Umbilical cord (tissue), 1 donor: ENCODE measurements at regions not wholly inside any gene's neighbourhood (a gene's known extent, or its start where the extent isn't known, plus 50 kb on each side); places are given as distances from the start of the nearest gene placed in this dataset.

ENCODE experiments used
- DNase-seq: peaks from one replicate; pipeline ENCODE4 v3.0.0-alpha.2; 2015; ENCODE audit warnings: low spot score

DNA sequence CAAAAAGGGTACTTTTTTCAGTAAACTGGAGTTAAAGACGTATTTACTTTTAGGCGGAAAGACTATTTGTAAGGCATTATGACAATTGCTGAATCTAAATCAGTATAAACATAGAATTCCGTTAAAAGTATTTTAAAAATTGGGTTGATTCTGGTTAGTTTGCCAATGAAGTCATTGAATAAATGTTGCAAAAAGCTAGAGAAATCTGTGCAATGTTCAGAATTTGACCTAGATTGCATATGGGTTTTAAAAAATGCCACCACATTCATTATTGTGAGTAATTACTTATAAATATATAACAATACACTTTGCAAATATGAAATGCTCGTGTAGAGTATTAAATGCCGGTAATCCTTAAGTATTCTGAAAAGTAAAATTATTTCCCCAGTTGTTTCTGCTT is 116.5 kb upstream of the EEF1E1 start:
- no peak for DNase-seq

DNA sequence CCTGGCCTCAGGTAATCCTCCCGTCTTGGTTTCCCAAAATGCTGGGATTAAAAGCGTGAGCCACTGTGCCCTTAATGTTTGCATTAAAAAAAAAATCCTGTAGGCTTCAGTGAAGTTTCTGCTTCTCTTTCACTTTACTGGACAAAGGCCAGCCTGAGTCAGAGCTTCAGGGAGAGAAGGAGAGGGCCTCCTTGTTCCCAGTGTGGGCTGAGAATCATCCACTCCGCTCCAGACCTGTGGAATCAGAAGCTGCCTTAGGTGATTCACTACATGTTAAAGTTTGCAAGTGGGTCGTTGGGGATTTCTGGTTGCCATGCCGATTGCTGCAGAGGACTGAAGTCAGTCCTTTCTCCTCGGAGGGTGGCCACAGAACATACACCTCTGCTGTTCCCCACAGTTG is 113.3 kb upstream of the EEF1E1 start:
- DNase-seq, result peak; percentile 69

DNA sequence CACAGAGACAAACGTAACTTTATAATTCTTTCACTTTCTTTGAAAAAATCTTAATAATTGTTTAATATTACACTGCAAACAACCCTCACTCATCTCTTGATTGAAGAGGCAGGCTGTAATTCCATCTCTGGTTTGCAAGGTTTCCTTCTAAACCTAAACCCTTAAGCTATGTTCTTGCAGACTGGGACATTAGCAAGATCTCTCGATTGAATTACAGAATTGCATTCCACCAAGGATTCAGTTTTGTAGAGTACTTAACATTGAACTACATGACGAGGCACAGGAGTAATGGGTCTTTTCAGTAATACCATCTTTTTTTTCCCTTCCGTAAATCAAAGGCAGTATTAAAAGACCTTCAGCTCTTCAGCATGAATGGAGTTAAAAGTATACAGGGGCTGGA is 111.6 kb upstream of the EEF1E1 start:
- DNase-seq, result no peak

DNA sequence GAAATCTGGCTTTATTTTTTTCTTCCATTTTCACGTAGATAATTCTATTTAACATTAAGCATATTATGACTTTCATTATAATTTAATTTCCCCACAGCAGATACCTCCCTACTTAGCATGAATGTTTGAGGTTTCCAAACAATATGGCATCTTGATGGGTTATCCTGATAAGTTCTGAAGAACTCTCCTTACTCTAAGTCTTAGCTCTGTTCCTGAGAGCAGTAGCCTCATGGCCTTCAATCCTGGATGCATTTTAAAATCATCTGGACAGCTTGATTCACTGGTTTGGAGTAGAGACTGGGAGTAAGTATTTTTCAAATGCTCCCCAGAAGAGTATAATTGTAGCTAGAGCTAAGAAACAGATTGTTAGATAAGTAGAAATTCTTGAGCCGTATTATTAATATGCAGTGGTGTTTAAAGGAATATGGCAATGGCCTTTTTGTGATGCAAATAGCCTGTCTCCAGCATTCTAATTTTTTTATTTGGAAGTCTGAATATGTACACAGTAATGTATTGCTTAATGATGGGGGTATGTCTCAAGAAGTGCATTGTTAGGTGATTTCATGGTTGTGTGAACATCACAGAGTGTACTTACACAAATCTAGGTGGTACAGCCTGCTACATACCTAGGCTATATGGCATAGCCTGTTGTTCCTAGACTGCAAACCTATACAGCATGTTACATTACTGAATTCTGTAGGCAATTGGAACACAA is 110.5 kb upstream of the EEF1E1 start:
- no peak for DNase-seq

DNA sequence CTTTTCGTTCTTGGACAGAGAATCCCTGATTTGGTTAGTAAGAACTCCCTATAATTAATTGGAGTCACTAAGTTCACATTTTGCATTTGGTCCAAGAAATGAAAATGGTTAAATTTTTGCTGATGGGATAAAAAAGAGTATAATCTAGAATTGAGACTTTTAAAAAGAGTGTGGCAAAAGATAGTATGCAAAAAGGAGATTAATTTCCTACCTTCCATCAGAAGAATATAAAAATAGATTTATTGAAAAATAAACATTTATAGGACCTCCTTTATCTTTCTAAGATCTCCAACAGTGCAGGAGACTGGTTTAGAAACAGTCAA is 105.5 kb upstream of the EEF1E1 start:
- no peak for DNase-seq

DNA sequence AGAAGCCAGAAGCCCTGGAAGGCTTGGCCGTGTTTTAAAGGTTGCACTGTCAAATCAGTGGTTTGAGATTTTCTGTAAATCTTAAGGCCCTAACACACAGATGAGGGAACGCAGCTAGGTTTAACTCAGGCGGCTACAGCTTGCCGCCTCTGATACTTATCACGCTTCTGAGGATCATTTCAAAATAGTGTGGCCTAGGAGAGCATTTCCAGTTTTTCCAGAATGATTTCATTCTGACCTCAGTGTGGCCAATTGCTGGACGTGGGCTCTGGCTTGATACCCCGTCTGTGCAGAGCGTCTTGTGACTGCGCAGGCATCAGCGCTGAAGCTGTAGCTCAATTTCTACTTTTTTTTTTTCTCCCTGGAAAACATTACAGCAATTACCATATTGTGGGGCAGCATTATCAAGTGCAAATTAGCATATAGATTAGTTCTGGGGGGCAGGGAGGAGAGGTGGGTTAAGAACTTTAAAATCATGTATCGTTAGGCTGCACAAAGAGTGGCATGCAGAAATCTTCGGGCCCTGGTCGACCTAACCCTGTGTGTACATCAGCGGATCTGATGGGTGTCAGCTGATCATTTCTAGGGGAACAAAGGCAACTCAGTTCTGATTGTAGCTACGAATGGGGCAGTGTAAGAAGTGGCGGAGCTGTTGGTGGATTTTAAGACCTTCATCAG is 105.0 kb upstream of the EEF1E1 start:
- DNase-seq, result no peak

DNA sequence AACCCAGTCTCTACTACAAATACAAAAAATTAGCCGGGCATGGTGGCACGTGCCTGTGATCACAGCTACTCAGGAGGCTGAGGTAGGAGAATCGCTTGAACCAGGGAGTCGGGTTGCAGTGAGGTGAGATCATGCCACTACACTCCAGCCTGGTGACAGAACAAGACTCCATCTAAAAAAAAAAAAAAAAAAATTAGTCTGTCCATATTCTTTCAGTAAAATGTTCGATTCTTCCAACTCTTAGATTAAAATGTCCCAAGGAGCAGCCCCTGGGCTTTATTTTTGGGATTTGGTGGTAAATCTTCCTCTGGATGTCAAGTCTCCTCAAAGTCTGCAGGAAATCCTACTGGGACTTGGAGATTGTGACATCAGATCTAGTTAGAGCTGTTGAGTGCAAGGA is 101.0 kb upstream of the EEF1E1 start:
- no peak for DNase-seq

DNA sequence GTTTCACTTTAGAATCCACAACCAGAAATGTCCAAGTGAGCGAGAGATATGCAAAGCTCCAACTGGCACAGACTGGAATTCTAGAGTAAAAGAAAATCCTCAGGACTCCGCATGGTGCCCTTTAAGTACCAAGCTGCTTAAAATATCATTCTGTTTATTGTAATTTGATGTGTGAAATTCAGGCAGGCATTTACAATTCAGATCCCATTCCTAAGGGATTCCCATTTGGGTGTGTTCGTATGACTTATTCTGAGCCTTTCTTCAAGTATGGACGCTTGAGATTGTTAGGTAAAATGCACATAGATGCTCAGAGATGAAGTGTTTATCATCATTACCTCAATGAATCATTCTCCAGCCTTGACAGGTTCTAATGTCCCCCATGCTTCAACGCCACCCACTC is 99.3 kb upstream of the EEF1E1 start:
- DNase-seq, result no peak

DNA sequence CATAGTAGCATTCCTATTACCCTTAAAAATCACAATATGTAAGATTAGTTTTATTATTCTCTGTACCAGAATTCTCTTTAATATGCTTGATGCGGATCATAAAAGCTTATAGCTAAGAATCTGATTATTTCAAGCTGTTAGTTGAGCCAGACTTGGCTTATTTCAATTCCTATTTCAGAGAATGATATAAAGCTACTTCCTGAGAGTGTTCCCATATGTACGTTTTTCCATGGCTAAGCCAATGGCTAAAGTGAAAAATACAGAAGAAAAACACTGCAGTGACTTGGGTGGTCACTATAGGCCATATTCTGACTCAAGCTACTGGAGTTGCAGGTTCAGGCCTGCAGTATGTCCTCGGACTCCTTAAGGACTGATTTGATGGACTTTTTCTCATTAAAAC is 97.9 kb upstream of the EEF1E1 start:
- DNase-seq, result no peak

DNA sequence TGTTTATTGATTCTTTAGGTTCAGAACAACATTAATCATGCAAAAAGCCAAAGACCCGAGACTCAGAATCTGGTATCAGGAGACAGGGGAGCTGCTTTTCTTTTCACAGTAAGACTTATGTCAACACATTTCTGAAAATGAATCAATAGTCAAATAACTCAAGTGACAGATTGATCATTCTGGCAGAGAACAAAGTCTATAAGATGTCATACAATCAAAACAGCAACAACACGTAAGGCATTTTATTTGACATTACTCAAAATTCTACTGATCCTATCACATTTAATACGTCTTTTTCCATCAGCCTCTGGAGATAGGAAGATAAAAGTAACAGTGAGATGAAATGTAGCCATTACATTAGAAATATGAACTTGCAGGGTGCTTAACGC is 93.4 kb upstream of the EEF1E1 start:
- no peak for DNase-seq

DNA sequence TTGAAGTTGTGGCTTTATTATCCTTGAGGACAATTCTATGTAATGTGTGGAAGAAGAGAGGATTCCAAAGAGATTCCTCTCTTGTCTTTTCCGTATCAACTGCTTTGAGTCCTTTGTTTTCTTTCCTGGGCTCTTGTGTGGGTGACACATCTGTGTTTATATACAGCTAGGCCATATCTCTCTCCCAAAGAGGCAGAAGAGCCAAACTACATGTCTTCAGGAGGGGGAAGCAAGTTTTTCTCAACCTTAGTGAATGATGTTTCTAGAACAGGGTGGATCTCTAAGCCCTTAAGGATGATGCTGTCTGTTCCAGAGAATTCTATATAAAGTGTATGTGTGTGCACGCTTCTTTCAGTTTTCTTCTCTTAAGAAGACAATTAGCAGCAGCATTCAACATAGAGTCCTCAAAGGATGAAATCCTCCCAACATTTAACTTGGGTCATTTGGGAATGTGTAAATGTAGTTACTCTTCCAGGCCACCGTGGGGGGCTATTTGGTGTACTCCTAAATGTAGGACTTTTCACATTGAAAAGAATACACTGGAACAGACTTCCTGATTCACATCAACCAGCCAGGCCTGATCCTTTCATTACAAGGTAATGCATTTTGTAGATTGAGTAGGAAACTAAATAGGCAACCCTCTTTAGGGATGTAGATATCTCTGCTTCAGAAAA is 92.8 kb upstream of the EEF1E1 start:
- no peak for DNase-seq

DNA sequence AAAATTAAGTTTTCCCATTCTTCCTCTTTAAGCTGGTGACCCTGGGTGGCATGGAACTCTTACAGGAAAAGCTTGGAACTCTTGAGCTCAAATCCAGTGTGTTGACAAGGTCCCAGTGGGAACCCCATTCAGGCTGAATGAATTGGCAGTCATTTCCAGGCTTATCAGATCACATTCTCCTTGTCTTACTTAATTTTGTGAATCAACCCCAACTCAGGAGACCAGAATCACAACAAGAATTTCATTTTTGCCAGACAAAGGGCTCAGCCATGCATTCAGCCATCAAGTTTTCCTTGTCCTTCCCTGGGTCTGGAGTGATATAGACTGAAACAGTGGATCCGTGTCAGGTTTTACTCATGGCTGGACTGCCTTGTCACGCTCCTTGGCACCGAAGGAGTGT is 92.1 kb upstream of the EEF1E1 start:
- DNase-seq, result no peak

DNA sequence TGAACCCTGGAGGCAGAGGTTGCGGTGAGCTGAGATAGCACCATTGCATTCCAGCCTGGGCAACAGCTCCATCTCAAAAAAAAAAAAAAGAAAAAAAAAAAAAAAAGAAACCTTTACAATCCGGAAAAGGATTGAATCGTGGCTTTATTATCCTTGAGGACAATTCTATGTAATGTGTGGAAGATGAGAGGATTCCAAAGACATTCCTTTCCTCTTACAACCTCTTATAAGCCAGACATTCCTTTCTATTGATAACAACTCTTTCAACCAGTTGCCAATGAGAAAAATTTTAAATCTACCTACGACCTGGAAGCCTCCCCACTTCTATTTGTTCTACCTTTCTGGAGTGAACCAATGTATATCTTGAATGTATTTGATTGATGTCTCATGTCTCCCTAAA is 91.2 kb upstream of the EEF1E1 start:
- no peak for DNase-seq

DNA sequence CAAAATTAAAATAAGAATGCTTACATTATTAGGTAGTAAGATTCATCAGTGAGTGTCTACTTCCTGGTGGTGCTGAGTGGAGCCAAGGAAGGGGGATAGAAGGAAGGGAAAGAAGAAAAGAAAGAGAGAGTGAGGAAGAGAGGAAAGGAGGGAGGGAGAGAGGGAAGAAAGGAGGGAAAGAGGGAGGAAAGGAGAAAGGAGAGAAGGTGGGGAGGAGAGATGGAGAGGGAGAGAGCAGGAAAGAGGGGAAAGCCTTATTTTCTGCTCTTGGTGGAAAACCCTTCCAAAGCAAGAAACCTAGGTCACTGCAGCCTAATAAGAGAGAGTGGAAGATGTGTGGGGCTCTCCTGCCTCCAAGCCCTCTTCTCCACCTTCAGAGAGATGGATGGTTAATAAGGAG is 90.2 kb upstream of the EEF1E1 start:
- no peak for DNase-seq

DNA sequence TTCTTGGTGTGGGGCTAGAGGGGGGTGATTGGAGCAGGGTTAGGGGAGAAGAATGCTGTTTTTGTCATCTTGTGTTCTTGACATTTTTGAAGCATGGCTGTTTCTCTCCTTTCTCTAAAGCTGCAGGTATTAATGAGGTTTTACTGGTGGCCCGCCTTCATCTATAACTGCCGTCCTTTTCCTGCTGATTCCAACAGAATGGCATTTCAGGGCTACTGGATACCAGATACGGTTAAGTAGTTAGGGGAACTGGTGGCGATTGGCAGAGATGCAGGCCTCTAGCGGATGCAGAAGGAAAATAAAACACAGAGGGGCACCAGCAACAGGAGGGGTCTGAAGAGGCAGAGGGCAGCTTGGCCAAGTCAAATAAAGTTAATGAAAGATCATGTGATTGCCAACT is 89.7 kb upstream of the EEF1E1 start:
- no peak for DNase-seq

DNA sequence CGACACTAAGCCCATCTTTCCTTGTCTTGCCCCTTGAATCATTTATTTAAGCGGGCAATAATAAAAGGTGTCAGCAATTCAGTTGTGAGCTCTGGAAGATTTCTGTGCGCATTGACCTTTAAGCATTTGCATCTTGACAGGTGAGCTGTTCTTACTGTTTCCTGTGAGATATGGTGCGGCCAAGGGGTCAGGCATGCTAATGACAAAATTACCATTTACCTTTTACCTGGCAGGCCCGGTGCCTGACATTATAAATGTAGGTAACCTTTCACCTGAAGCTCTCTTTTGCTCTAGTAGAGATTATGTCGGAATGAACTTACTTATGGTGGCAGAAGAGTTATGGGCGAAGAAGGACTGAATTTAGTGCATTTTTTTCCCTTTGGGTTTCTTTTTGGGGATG is 89.3 kb upstream of the EEF1E1 start:
- no peak for DNase-seq

DNA sequence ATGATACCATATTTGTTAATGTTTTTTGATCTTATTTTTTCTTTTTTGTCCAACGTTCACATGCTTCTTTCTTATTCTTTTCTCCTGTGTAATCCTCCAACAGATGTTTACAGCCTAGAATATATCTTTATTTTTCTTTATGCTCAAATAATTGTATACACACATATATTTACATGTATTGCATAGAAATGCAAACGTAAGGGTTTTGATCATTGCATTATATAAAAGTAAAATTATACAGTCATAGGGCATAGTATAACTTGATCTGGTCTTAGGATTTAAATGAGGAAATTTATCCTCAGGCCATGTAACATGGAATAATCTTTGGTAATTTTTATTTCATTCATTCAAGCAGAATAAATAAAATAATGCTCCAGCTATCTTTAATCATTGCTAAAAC is 84.9 kb upstream of the EEF1E1 start:
- DNase-seq, result no peak

DNA sequence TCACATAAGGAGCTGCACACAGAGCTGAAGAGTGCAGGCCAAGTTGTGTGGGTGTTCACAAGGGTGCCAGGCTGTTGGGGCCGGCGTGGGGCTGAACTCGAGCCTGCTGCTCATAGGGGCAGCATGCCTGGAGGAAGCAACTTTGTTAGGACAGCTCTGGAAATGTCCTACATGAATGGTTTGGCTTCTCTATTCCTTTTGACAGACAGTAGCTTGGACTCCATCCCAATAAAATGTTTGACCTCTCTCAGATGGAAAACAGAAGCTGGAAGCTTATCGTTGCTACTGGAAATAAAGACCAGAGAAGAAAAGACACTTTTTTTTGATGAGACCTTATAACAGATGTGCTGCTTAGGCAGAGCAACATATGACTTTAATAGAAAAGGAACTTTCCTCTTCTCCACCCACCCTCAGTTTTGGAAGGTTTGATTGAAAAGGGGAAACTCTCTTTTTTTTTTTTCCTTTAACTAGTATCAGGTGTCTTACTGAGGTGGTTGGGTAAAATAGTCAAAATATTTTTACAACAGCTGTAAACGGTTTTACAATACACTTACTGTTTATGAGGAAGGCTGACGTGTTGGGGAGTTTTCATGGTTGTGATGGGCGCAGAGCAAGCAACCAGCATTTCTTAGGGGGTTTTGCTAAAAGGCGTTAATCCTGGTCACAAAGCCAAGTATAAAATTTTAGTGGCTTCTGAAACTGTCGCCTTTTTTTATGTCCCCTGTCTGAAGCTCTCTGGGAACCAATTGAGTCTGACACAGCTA is 80.7 kb upstream of the EEF1E1 start:
- DNase-seq, result peak; percentile 28

DNA sequence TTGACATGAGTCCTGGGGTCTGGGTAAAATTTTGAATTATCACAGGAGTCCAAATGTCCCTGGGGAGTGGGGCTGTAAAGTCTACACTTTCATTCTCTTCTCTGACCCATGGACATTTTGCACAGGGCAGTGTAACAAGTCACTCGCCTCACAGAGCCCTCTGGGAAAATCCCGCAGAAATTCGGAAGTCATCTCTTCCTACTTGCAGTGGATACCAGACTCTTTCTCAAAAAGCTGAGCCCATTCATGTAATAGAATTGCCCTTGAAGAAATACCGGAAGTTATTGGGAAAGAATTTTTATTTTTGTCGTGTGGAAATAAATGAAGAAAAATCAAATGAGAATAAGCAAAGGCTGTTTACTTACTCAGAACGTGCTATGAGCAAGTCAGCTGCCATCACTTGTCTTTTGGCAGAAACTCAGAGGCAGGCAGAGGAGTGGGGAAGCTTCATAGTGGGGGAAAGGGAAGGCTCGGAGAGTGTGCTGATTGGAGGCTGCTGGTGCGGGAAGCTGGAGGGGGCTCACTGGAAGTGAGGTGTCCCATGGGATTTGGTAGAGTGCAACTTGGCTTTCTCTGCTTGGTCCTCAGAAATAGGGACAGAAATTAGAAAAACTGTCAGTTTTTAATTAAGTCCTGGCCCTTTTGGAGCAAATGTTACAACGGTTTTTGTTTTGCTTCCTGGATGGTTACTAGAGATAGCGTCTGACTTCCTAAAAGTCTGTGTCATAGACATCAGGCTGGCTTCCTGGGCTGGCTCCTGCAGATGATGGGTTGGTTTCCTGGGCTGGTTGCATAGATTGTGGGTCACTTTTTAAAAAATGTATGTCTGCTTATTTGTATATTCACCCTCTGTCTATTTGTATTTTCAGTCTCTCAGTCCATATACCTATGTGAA is 79.8 kb upstream of the EEF1E1 start:
- no peak for DNase-seq

DNA sequence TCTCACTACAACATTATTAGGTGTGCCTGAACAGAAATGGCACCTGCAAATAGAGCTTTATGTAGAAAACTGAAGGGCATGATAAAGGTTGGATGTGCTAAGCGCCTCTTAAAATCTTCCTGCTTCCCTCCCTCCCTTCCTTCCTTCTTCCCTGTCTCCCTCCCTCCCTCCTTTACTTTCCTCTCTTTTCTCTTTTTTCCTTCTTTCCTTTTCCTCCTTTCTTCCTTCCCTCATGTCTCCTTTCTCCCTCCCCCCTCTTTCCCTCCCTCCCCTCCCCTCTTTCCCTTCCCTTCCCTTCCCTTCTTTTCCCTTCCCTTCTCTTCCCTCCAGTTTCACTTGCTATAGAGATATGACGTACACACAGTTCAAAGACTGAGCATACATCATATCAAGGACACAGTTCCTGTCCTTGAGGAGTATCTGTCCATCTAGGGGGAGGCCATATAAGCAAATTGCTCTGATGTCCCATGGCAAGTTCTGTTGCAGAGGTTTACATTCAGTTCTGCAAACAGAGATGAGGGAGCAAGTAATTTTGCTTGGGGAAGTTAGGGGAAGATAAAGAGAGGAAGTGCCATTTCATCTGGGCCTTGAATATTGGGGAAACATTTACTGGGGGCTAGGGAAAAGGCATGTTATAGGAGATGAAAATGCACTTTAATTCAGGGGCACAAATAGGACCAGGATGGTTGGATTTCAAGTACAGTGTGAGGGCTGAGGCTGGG is 79.0 kb upstream of the EEF1E1 start:
- DNase-seq, result no peak
